ENCODE measurements at regions not wholly inside any gene's neighbourhood (a gene's known extent, or its start where the extent isn't known, plus 50 kb on each side); places are given as distances from the start of the nearest gene placed in this dataset.
A peak's percentile ranks its signal among the peaks of the same experiment; 100 is the strongest.

DNA sequence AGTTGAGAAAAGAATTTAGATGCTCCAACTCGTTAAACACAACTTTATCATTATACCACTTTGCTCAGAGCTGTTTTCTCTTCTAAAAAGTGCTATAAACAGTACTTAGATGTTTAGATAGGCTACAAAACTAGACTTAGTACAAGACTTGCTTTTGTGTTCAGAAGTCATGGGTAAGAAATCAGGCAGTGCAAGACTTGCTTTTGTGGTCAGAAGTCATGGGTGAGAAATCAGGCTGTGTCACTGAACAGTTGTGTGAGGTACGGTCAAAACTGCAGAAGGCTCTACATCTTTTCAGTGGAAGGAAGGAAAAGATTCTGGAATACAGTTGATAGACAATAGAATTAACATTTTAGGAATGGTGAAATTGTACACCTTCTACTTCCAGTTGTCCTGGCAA lies 239.7 kb downstream of the DNAJB9 start:
- no peak overlapping the region for H3K4me3 ChIP-seq (ENCODE audit: low read depth, low read length)
- DNase-seq (ENCODE audit: low read depth): no peak
- no peak for TF ChIP-seq CTCF (conservative IDR thresholded peaks at IDR 0.05; ENCODE audit: low read depth, low read length)

GRCh38 chr7:108810756-108811385 lies 241.2 kb downstream of the DNAJB9 start:
- no peak for TF ChIP-seq CTCF (conservative IDR thresholded peaks at IDR 0.05; ENCODE audit: low read depth, low read length)
- DNase-seq (ENCODE audit: low read depth): no peak
- no peak overlapping the region for H3K4me3 ChIP-seq (ENCODE audit: low read depth, low read length)

- no peak for DNase-seq (ENCODE audit: low read depth)
- TF ChIP-seq CTCF (conservative IDR thresholded peaks at IDR 0.05; ENCODE audit: low read depth, low read length): no peak
- H3K4me3 ChIP-seq (ENCODE audit: low read depth, low read length): no peak overlapping the region
These were observed 243.8 kb downstream of the DNAJB9 start for GRCh38 chr7:108813251-108814014.

GRCh38 chr7:108815815-108816214 lies 246.1 kb downstream of the DNAJB9 start:
- no peak for TF ChIP-seq CTCF (conservative IDR thresholded peaks at IDR 0.05; ENCODE audit: low read depth, low read length)
- no peak for DNase-seq (ENCODE audit: low read depth)

DNA sequence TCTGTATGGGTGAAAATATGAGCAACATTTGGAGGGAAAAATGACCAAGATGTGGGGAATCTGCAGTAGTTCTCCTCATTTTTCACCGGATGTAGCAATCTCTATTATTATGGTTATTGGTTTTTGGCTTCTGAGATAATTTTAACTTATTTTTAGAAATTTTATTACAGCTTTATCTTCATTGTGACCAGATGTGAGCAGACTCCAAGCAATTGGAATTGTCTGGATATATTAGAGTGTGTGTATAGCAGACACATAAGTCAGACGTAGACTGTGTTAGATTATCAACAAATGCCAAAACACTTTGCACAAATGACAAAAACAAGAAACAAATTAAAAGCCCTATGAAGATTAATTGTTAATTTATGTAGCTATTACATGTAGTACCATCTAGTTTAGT lies 249.1 kb downstream of the DNAJB9 start:
- DNase-seq (ENCODE audit: low read depth): no peak
- TF ChIP-seq CTCF (conservative IDR thresholded peaks at IDR 0.05; ENCODE audit: low read depth, low read length): no peak

More at GRCh38 chr7:108815815-108816214, 246.1 kb downstream of the DNAJB9 start:
- no peak overlapping the region for H3K4me3 ChIP-seq (ENCODE audit: low read depth, low read length)

GRCh38 chr7:108824840-108825580 lies 255.3 kb downstream of the DNAJB9 start:
- TF ChIP-seq CTCF (conservative IDR thresholded peaks at IDR 0.05; ENCODE audit: low read depth, low read length): no peak
- no peak overlapping the region for H3K4me3 ChIP-seq (ENCODE audit: low read depth, low read length)
- DNase-seq (ENCODE audit: low read depth): peak; percentile 89

More for the DNA sequence above, 249.1 kb downstream of the DNAJB9 start:
- no peak overlapping the region for H3K4me3 ChIP-seq (ENCODE audit: low read depth, low read length)
